Fibroblast of pulmonary artery (primary cell): ENCODE measurements at regions not wholly inside any gene's neighbourhood (a gene's known extent, or its start where the extent isn't known, plus 50 kb on each side); places are given as distances from the start of the nearest gene placed in this dataset.

ENCODE experiments used
- DNase-seq: peaks from one replicate; pipeline ENCODE4 v3.0.0-alpha.2; 2010; ENCODE audit warnings: low read depth
- H3K4me3 ChIP-seq: replicated peaks from 2 replicates; pipeline ENCODE4 v1.5.1; 2011; ENCODE audit warnings: low read depth, mild to moderate bottlenecking, control low read depth, low read length, moderate library complexity
- TF ChIP-seq, protein P1 (sequence below): IDR thresholded peaks from 2 replicates; pipeline ENCODE4 v1.5.1; 2011; ENCODE audit warnings: mild to moderate bottlenecking, control low read depth, low read length, inconsistent platforms; ENCODE audit errors: missing control alignments

GRCh38 chr13:26500618-26501320 is 56.7 kb upstream of the WASF3 start:
- H3K4me3 ChIP-seq: no peak overlapping the region
- TF ChIP-seq, protein P1, sequence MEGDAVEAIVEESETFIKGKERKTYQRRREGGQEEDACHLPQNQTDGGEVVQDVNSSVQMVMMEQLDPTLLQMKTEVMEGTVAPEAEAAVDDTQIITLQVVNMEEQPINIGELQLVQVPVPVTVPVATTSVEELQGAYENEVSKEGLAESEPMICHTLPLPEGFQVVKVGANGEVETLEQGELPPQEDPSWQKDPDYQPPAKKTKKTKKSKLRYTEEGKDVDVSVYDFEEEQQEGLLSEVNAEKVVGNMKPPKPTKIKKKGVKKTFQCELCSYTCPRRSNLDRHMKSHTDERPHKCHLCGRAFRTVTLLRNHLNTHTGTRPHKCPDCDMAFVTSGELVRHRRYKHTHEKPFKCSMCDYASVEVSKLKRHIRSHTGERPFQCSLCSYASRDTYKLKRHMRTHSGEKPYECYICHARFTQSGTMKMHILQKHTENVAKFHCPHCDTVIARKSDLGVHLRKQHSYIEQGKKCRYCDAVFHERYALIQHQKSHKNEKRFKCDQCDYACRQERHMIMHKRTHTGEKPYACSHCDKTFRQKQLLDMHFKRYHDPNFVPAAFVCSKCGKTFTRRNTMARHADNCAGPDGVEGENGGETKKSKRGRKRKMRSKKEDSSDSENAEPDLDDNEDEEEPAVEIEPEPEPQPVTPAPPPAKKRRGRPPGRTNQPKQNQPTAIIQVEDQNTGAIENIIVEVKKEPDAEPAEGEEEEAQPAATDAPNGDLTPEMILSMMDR: no peak
- no peak for DNase-seq

GRCh38 chr13:26501641-26502040 is 55.8 kb upstream of the WASF3 start:
- no peak overlapping the region for H3K4me3 ChIP-seq
- TF ChIP-seq, protein P1: no peak
- no peak for DNase-seq

GRCh38 chr13:26502826-26503225 is 54.7 kb upstream of the WASF3 start:
- TF ChIP-seq, protein P1: peak; percentile 31
- DNase-seq: peak; percentile 77
- H3K4me3 ChIP-seq: no peak overlapping the region

DNA sequence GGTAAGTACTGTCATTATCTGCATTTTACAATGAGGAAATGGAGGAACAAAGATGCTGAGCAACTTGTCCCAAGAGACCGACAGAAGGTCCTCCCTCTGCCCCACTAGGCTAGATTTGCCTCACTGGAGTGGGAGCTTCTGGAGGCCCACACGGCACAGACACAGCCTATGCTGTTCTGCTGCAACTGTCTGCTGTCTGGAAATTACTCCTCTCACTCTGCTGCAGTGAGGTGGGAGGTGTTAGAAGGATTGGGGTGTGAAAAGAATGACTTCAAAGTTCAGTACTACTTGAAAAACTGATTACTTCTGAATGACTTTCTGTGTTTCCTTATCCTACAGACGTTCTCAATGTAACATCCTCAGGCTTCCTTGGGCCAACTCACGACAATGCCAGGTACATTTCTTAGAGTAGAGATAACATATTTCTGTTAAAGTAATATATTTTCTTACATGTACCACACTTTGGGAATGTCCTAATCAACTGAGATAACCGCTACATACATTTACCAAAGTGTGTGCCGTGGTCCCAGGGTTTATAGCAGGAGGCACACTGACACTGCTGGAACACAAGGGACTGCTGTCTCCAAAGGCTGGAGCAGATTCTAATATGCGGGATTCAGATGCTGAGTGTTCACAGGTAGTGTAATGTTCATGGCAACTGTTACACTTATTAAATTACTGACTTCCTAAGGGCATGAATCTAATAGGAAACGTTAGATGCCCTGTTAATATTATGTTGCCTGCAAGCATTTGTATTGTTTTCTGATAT is 53.5 kb upstream of the WASF3 start:
- DNase-seq: no peak
- TF ChIP-seq, protein P1: no peak
- no peak overlapping the region for H3K4me3 ChIP-seq
